Nephron progenitor cell (in vitro differentiated cells): ENCODE measurements at regions not wholly inside any gene's neighbourhood (a gene's known extent, or its start where the extent isn't known, plus 50 kb on each side); places are given as distances from the start of the nearest gene placed in this dataset.

Experiments used
- DNase-seq: peaks from one replicate; pipeline ENCODE4 v3.0.0; 2021
- H3K27ac Mint-ChIP-seq: 2 replicates; pipeline ENCODE4 v1.8.0; 2021; ENCODE audit warnings: mild to moderate bottlenecking, moderate library complexity, mixed read lengths
- H3K27me3 Mint-ChIP-seq: 2 replicates; pipeline ENCODE4 v1.8.0; 2021; ENCODE audit warnings: mild to moderate bottlenecking, low read depth, mixed read lengths; ENCODE audit not compliant: poor library complexity
- H3K36me3 Mint-ChIP-seq: 2 replicates; pipeline ENCODE4 v1.8.0; 2021; ENCODE audit warnings: low read depth, mixed read lengths
- H3K4me1 Mint-ChIP-seq: 2 replicates; pipeline ENCODE4 v1.8.0; 2021; ENCODE audit warnings: mixed read lengths
- H3K4me3 Mint-ChIP-seq: 2 replicates; pipeline ENCODE4 v1.8.0; 2021; ENCODE audit warnings: mild to moderate bottlenecking, moderate library complexity, mixed read lengths
- H3K9me3 Mint-ChIP-seq: 2 replicates; pipeline ENCODE4 v1.8.0; 2021; ENCODE audit warnings: mild to moderate bottlenecking, moderate library complexity, mixed read lengths
- TF ChIP-seq, protein P1 (sequence below): fragments of 200-600 bp; sonication (generic); IDR thresholded peaks from 2 replicates; pipeline ENCODE4 v1.5.0; 2021; ENCODE audit warnings: antibody characterized with exemption

DNA sequence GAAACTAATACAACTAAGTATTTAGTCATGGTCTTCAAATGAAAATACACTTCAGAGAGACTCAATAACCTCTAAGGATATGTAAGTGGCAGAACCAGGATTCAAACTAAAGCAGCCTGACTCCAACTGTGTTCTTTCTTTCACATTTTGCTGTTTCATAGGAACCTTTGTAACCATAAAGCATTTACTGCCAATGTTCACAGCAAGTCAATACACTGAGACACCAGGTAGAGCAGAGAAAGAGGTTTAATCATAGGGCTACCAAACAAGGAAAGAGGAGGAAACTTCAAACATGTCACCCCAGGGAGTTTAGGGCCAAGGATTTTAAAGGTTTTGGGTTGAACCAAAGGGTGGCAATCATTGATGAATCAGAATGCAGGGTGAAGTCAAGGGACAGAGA is 263.1 kb upstream of the PTGER4 start:
- Mint-ChIP-seq H3K27me3 (no peaks in the 10 kb centered on the region), H3K4me3 (no peak overlapping the region), H3K4me1 (no peaks in the 10 kb centered on the region), H3K36me3 (no peaks in the 10 kb centered on the region), H3K9me3 (peaks cover 32% of the 10 kb centered on the region), H3K27ac (no peak overlapping the region)
- DNase-seq, result no peak
- TF ChIP-seq, protein P1, sequence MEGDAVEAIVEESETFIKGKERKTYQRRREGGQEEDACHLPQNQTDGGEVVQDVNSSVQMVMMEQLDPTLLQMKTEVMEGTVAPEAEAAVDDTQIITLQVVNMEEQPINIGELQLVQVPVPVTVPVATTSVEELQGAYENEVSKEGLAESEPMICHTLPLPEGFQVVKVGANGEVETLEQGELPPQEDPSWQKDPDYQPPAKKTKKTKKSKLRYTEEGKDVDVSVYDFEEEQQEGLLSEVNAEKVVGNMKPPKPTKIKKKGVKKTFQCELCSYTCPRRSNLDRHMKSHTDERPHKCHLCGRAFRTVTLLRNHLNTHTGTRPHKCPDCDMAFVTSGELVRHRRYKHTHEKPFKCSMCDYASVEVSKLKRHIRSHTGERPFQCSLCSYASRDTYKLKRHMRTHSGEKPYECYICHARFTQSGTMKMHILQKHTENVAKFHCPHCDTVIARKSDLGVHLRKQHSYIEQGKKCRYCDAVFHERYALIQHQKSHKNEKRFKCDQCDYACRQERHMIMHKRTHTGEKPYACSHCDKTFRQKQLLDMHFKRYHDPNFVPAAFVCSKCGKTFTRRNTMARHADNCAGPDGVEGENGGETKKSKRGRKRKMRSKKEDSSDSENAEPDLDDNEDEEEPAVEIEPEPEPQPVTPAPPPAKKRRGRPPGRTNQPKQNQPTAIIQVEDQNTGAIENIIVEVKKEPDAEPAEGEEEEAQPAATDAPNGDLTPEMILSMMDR, result no peak

DNA sequence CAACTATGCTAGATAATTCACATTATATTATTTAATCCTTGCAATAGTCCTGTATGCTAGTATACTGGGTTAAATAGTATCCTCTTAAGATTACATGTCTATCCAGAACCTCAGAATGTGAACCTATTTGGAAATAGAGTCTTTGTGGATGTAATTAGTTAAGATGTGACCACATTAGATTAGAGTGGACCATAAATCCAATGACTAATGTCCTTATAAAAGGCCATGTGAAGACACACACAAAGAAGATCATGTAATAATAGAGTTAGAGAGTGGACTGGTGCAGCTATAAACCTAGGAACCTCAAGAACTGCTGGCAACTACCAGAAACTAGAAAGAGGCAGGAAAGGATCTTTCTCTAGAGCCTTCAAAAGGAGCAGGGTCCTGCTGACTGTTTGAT is 263.6 kb upstream of the PTGER4 start:
- no peak overlapping the region for H3K4me3 Mint-ChIP-seq
- TF ChIP-seq, protein P1, result no peak
- no peaks in the 10 kb centered on the region for H3K4me1 Mint-ChIP-seq
- peaks cover 29% of the 10 kb centered on the region for H3K9me3 Mint-ChIP-seq
- H3K27ac Mint-ChIP-seq, result no peak overlapping the region
- DNase-seq, result no peak
- no peaks in the 10 kb centered on the region for H3K36me3 Mint-ChIP-seq
- no peaks in the 10 kb centered on the region for H3K27me3 Mint-ChIP-seq

DNA sequence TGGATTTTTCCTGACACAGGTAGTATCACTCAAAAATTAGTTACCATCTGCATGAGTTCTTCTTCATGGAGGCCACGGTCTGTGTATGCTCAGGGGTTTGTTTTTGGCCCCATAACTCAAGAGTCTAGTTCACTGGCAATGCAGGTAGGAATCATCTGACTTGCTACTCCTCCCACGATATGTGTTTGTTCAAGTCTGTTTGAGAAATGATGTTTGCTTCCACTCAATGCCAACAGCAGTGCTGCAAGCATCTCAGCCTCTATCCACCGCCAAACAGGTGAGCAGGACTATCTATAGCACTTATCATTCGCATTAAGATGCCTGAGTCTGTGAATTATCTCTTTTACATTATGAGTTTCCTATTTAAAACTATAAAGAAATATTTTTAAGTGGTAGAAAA is 264.8 kb upstream of the PTGER4 start:
- H3K9me3 Mint-ChIP-seq, result peaks cover 19% of the 10 kb centered on the region
- H3K36me3 Mint-ChIP-seq, result no peaks in the 10 kb centered on the region
- DNase-seq, result no peak
- no peaks in the 10 kb centered on the region for H3K27me3 Mint-ChIP-seq
- TF ChIP-seq, protein P1, result no peak
- no peak overlapping the region for H3K27ac Mint-ChIP-seq
- no peak overlapping the region for H3K4me3 Mint-ChIP-seq
- no peaks in the 10 kb centered on the region for H3K4me1 Mint-ChIP-seq

DNA sequence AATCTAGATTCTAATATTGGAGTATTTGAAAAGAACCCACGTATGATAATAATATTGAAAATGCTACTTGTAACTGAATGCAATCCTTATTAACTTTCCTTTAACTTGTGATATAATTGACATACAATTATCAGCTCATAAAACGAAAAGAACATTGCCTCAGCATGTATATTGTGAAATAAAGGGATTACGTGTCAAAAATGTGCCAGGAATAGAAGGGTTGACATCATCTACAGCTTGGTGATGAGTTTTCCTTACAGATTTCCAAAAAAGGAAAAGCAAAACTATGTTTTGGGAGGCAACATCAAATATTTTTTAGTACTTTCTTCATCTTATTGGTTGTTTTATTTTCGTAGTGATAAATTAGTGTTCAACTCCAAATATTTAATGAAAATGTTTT is 266.0 kb upstream of the PTGER4 start:
- Mint-ChIP-seq H3K4me1 (no peaks in the 10 kb centered on the region), H3K9me3 (peaks cover 9% of the 10 kb centered on the region), H3K27ac (no peak overlapping the region), H3K36me3 (no peaks in the 10 kb centered on the region), H3K27me3 (no peaks in the 10 kb centered on the region), H3K4me3 (no peak overlapping the region)
- TF ChIP-seq, protein P1, result no peak
- DNase-seq, result no peak

DNA sequence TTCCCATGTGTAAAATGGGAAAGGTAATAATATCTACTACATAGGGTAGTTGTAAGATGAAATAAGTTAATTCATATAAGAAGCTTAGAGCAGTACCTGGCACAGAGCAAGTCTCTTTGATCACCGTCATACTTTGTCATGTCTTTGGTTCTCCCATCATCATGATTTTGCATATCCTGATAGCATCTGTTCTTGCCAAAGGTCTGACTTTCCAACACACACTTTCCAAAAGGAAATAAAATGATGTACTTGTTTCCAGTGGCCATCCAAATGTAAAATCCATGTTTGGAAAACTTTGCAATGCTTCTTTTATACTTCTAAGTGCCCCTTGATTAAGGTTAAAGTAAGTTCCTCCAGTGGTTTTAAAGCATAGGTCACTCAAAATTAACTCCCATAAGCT is 266.9 kb upstream of the PTGER4 start:
- Mint-ChIP-seq H3K4me3 (no peak overlapping the region), H3K4me1 (no peaks in the 10 kb centered on the region), H3K9me3 (peaks cover 3% of the 10 kb centered on the region), H3K27ac (no peak overlapping the region), H3K27me3 (no peaks in the 10 kb centered on the region), H3K36me3 (no peaks in the 10 kb centered on the region)
- TF ChIP-seq, protein P1, result no peak
- no peak for DNase-seq

DNA sequence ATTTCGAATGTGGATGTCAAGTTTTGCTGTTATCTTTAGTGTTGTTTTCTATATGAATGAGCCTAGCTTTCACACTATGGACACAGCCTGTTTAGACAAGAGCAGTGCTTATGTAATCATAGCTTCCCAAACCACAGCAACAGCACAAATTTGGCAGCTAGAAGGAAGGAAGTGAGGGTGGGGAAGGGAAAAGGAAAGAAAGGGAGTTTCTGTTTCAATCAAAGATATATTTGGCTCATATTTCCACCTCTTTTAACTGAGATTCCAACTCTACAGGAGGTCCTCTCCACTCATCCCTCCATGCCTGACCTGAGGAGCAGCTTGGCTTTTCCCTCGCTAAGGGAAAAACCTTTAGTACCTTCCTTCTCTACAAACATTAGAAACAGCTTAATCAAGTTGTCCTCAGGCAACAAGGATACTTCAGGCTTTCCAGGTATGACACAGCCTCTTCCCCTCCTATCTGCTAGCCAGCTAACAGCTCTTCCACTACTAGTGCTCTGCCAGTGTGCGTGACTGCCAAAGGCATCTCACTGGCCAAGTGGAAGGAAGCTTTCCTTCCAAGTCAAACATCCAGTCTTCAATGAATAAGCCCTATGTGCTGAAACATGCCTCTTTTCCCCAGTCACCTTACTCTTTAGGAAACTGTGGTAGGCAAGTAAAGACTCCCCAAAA is 268.6 kb upstream of the PTGER4 start:
- H3K4me3 Mint-ChIP-seq, result no peak overlapping the region
- no peak for DNase-seq
- H3K27ac Mint-ChIP-seq, result no peak overlapping the region
- TF ChIP-seq, protein P1, result no peak
- H3K27me3 Mint-ChIP-seq, result no peaks in the 10 kb centered on the region
- H3K4me1 Mint-ChIP-seq, result peaks cover 9% of the 10 kb centered on the region
- no peaks in the 10 kb centered on the region for H3K36me3 Mint-ChIP-seq
- H3K9me3 Mint-ChIP-seq, result no peaks in the 10 kb centered on the region
